IPS DF 6.9 (cell line): ENCODE measurements at regions not wholly inside any gene's neighbourhood (a gene's known extent, or its start where the extent isn't known, plus 50 kb on each side); places are given as distances from the start of the nearest gene placed in this dataset.

Experiments
- DNase-seq: peaks from one replicate; pipeline ENCODE4 v3.0.0-alpha.2; 2013; ENCODE audit warnings: low read depth, low spot score
- H3K27ac ChIP-seq: one replicate; pipeline ENCODE4 v1.5.1; 2013; ENCODE audit warnings: low read length, control low read depth
- H3K27me3 ChIP-seq: 2 replicates; pipeline ENCODE4 v1.6.1; 2013; ENCODE audit warnings: mild to moderate bottlenecking, low read length; ENCODE audit not compliant: control insufficient read depth, insufficient read depth
- H3K36me3 ChIP-seq: 2 replicates; pipeline ENCODE4 v1.6.1; 2013; ENCODE audit warnings: low read length; ENCODE audit not compliant: control insufficient read depth, insufficient read depth
- H3K4me1 ChIP-seq: 2 replicates; pipeline ENCODE4 v1.6.1; 2013; ENCODE audit warnings: low read length; ENCODE audit not compliant: control insufficient read depth, insufficient read depth
- H3K4me3 ChIP-seq: 2 replicates; pipeline ENCODE4 v1.5.1; 2013; ENCODE audit warnings: mild to moderate bottlenecking, low read length
- H3K9me3 ChIP-seq: 2 replicates; pipeline ENCODE4 v1.6.1; 2013; ENCODE audit warnings: low read length, inconsistent platforms; ENCODE audit not compliant: control insufficient read depth, insufficient read depth
- WGBS: extraction: QIAGEN DNeasy Blood & Tissue Kit; methylation state at CpG from one replicate; pipeline ENCODE4 v1.1.7; 2013; ENCODE audit warnings: mixed read lengths, missing lambda C conversion rate; ENCODE audit not compliant: insufficient read length, insufficient coverage; 5-methylcytosine and 5-hydroxymethylcytosine counted together

DNA sequence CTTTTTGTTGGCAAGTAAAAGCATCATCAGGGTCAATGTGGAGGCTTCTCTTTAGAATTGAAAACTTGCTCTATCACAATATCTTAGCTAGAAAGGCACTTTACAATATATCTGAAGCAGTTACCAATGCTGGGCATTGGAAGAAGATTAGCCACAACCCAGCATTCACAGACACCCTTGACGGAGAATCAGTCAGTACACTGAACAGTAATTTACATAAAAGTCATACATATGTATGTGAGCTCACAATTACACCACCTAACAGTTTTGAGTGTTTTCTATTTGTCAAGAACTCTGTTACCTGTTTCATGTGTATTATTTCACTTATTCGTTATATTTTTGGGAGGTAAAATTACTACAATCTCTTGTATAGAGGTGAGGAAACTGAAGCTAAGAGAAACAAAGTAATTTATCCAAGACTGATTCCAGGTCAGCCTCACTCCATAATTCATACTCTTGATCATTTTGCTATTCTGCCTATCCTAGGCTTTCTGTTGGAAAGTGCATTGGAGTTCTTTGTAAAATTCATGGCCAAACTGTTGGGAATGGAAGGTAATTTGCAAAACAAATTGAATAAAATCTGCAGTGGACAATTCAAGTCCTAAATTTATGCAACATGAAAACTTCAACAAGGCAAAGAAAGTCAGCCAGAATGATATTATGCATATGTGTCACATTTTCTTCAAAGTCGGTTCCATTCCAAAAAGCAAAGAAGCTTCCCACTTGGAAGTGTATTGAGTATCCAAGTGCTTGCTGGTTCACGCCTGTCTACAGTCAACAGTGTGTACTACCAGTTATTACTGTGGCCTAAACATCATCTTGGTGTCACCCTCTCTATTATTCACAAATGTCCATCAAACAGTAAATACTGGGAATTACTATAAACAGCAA, 223.7 kb upstream of the SEMA6D start:
- DNase-seq, result no peak
- H3K27me3 ChIP-seq, result no peaks in the 10 kb centered on the region
- no peak overlapping the region for H3K4me3 ChIP-seq
- no peaks in the 10 kb centered on the region for H3K36me3 ChIP-seq
- no CpG with 5 or more reads among the region's 4 CpGs for WGBS
- no peaks in the 10 kb centered on the region for H3K9me3 ChIP-seq
- H3K4me1 ChIP-seq, result no peaks in the 10 kb centered on the region
- H3K27ac ChIP-seq, result no peak overlapping the region

DNA sequence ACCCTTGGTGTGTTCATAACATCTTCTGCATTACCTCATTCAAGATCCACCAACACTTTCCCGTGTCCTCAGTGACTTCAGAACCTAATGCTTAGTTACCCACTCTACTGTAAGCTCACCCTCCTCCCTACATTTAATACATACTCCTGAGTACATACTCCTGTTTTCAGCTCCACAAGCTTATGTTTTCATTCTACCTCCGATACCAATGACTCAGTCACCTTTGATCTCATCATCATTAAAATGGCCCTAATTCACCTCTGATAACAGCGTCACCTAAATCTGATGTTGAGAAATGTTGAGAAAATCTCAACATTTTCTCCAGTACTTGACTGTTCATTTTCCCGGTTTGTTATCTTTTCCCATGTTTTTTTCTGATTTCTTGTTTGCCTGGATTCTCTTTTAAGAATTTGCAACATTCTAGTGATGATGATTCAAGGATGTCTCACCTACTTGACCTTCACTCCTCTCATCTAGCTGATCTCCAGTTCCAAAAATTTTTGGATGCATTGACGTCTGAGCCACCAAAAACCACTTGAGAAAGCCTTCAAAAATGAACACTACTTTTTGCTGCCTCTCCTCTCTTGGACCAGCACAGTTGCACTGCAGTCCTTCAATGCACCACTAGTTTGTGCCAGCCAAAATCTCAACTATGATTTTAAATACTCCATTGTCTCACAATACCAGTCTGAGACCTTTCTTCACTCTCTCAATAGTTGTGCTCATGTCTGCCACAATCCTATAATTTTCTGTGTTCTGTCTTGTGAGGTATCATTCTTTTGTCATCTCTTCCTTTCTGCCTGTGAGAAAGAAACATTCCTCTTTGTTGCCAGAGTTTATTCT, 220.7 kb upstream of the SEMA6D start:
- Histone ChIP-seq H3K4me1 (no peaks in the 10 kb centered on the region), H3K9me3 (no peaks in the 10 kb centered on the region), H3K4me3 (no peak overlapping the region), H3K36me3 (no peaks in the 10 kb centered on the region), H3K27me3 (no peaks in the 10 kb centered on the region), H3K27ac (no peak overlapping the region)
- no peak for DNase-seq
- WGBS, result no CpG with 5 or more reads among the region's 5 CpGs

DNA sequence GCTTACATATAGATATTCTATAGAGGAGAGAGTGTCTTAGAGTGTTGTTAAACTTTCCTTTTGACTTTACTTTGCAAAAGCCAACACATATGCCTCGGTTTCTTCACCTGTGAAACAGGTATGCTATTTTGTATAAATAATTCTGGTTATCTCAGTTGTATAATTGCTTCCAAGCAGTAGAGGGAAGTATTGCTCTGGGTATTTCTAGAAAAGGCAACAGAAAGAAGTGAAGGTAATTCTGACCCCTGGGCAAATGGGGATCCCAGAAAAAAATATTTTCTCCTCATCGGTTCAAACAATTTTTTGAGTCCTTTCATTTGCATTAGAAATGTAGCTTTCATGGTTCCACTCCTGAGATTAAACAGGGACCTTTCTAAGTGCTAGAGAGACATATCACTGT, 216.5 kb upstream of the SEMA6D start:
- Histone ChIP-seq H3K27me3 (no peaks in the 10 kb centered on the region), H3K4me3 (no peak overlapping the region), H3K4me1 (no peaks in the 10 kb centered on the region), H3K27ac (no peak overlapping the region), H3K9me3 (no peaks in the 10 kb centered on the region), H3K36me3 (no peaks in the 10 kb centered on the region)
- DNase-seq, result no peak
- no CpG with 5 or more reads among the region's 2 CpGs for whole genome bisulfite sequencing

DNA sequence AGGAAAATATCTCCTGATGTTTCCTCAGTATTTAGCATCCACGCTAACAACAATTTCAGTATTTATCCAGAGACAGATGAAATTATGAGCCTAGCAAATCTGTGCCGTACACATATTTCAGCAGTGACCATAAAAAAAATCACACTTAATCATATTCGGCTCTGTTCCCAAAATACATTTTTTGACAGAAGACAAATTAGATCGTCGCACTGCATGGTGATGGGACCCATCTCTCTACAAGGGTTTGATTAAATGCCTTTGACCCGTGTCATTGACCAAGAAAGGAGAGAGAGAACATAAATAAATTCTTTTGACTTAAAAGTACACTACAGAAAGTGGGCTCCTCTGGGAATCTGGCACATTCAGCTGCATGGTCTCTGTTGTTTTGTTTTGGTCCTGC, 215.3 kb upstream of the SEMA6D start:
- Histone ChIP-seq H3K4me3 (no peak overlapping the region), H3K27me3 (no peaks in the 10 kb centered on the region), H3K36me3 (no peaks in the 10 kb centered on the region), H3K27ac (no peak overlapping the region), H3K4me1 (no peaks in the 10 kb centered on the region), H3K9me3 (no peaks in the 10 kb centered on the region)
- WGBS, result no CpG with 5 or more reads among the region's 6 CpGs
- no peak for DNase-seq

DNA sequence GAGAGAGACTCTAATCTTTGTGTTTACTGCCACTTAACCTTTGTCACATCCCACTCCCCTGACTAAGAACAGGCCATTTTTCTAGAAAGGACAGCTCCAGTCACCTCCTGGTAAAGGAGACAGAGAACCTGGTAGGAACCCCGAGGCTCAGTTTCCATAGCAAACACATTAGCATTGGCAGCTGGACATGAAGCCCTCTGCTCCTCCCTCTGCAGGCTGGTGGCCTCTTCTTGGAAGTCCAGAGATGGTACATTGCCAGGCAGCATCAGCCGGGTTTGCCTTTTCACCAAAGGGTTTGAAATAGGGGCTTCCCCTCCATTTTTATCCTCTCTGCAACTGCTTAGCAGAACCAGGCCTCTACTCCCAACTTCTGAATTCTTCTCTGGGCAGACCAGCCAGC, 213.4 kb upstream of the SEMA6D start:
- DNase-seq, result no peak
- no peak overlapping the region for H3K4me3 ChIP-seq
- WGBS, result no CpG with 5 or more reads among the region's 2 CpGs
- H3K27me3 ChIP-seq, result no peaks in the 10 kb centered on the region
- no peak overlapping the region for H3K27ac ChIP-seq
- no peaks in the 10 kb centered on the region for H3K36me3 ChIP-seq
- no peaks in the 10 kb centered on the region for H3K4me1 ChIP-seq
- no peaks in the 10 kb centered on the region for H3K9me3 ChIP-seq

DNA sequence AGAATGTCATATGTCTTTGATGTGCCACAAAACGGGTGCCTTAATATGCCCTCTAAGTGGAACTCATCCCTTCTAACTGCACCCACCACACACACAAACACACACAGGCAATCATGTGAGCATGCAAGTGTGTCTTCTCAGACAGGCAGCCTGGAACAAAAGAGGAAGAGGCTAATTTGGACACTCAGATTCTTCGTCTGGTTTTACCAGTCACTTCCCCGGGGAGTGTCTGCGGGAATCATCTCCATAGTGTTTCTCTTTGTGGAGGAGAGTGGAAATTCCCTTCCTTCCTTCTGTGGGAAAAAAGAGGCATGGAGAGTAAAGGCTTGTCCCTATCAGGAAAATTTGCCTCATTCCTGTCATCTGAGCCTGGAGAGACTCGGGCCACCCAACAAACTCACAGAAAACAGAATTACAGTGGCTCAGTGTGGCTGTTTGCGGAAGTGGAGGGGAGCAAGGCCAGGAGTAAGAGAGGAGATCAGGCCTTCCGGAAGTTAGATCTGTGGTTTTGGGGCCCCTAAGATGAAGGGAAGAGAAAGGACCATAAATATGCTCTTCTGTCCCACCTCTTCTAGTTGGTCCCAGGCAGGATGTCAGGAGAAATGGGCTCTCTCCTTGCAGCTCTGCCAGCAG, 212.6 kb upstream of the SEMA6D start:
- no CpG with 5 or more reads among the region's 7 CpGs for WGBS
- no peak overlapping the region for H3K27ac ChIP-seq
- H3K36me3 ChIP-seq, result no peaks in the 10 kb centered on the region
- H3K4me3 ChIP-seq, result no peak overlapping the region
- H3K27me3 ChIP-seq, result no peaks in the 10 kb centered on the region
- DNase-seq, result no peak
- no peaks in the 10 kb centered on the region for H3K4me1 ChIP-seq
- no peaks in the 10 kb centered on the region for H3K9me3 ChIP-seq

GRCh38 chr15:47505712-47506328, 211.5 kb upstream of the SEMA6D start:
- H3K36me3 ChIP-seq, result no peaks in the 10 kb centered on the region
- no peaks in the 10 kb centered on the region for H3K9me3 ChIP-seq
- H3K4me3 ChIP-seq, result no peak overlapping the region
- WGBS, result no CpG with 5 or more reads among the region's 6 CpGs
- H3K27ac ChIP-seq, result no peak overlapping the region
- H3K27me3 ChIP-seq, result no peaks in the 10 kb centered on the region
- no peak for DNase-seq
- H3K4me1 ChIP-seq, result no peaks in the 10 kb centered on the region

- Histone ChIP-seq H3K4me1 (no peaks in the 10 kb centered on the region), H3K4me3 (no peak overlapping the region), H3K27ac (no peak overlapping the region), H3K27me3 (no peaks in the 10 kb centered on the region), H3K9me3 (no peaks in the 10 kb centered on the region), H3K36me3 (no peaks in the 10 kb centered on the region)
- DNase-seq, result no peak
- no CpG with 5 or more reads among the region's 8 CpGs for WGBS
Observed at GRCh38 chr15:47506329-47507100, 210.8 kb upstream of the SEMA6D start.

GRCh38 chr15:47507221-47507985, 209.9 kb upstream of the SEMA6D start:
- Histone ChIP-seq H3K9me3 (no peaks in the 10 kb centered on the region), H3K27ac (no peak overlapping the region), H3K4me3 (no peak overlapping the region), H3K36me3 (no peaks in the 10 kb centered on the region), H3K4me1 (no peaks in the 10 kb centered on the region), H3K27me3 (no peaks in the 10 kb centered on the region)
- WGBS, result no CpG with 5 or more reads among the region's 6 CpGs
- no peak for DNase-seq
